NCI-H1105 treated with DMSO at 0.1 percent for 48 hours (cell line): ENCODE measurements at regions not wholly inside any gene's neighbourhood (a gene's known extent, or its start where the extent isn't known, plus 50 kb on each side); places are given as distances from the start of the nearest gene placed in this dataset.

Experiments used
- DNase-seq: peaks from one replicate; lab custom pipeline; 2025; lab: John Stamatoyannopoulos, UW

DNA sequence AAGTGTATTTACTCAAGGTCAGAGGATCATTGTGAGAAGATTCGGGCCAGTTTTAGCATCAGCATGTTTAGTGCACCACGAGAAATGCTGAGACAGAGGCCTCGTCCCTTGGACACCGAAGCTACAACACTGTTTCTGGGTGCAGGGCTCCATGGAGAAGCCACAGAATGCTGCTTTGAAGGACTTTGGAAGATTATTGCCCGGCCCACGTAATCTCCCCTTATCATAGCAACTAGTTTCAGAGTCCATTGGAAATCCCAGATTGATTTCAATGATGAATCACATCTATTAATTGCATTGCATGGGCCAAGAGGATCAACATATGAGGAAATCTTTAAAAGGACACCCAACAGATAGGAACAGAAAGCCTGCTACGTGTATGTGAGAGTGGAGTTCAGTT, 156.0 kb downstream of the MAF start:
- no peak for DNase-seq

DNA sequence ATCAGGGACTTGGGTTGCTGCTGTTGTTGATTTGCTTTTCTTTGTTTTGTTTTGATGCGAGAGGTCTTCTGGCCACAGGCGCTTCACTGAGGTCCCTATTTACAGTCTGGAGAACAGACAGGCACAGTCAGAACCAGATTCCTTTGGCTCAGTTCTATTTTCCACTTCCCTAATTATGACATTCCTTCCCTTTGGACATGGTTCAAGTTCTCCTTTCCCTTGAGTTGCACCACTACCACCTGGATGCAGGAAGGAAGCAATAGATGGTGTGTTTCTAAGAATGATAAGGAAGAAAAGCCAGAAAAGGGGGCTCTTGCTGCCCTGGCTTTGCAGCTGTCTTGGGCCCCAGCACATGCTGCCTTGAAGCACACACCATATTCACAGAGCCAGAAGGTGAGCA, 160.6 kb downstream of the MAF start:
- no peak for DNase-seq

GRCh38 chr16:79437764-79438751, 162.5 kb downstream of the MAF start:
- no peak for DNase-seq

DNA sequence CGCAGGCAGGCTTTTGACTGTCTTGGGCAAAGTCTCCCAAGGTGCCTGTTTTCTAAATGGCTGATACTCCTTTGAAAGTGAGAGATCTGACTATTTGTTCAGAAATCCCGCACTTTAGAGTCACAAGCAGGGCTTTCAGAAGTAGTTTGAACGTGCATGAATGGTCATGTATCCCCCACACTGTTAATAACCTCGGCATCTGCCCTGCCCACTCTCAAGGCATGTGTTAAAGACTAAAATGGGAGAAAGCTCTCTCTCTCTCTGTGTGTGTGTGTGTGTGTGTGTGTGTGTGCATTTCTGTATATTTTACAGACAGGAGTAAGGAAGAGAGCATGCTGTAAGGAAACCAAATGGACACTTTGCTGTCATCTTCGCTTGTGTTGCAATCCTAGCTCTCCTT, 163.7 kb downstream of the MAF start:
- no peak for DNase-seq

GRCh38 chr16:79434771-79435170, 165.8 kb downstream of the MAF start:
- DNase-seq: no peak

- no peak for DNase-seq
These were observed 166.4 kb downstream of the MAF start for GRCh38 chr16:79434092-79434491.

DNA sequence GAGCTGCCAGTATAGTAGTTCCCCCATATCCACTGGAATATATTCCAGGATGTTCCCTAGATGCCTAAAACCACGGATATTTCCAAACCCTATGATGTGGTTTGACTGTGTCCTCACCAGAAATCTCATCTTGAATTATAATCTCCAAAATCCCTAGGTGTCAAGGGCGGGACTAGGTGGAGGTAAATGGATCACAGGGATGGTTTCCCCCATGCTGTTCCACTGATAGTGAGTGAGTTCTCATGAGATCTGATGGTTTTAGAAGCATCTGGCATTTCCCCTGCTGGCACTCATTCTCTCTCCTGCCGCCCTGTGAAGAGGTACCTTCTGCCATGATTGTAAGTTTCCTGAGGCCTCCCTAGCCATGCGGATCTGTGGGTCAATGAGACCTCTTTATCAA, 168.6 kb downstream of the MAF start:
- DNase-seq: no peak

- peak; percentile 80 for DNase-seq
These were observed 170.3 kb downstream of the MAF start for GRCh38 chr16:79430191-79430678.

DNA sequence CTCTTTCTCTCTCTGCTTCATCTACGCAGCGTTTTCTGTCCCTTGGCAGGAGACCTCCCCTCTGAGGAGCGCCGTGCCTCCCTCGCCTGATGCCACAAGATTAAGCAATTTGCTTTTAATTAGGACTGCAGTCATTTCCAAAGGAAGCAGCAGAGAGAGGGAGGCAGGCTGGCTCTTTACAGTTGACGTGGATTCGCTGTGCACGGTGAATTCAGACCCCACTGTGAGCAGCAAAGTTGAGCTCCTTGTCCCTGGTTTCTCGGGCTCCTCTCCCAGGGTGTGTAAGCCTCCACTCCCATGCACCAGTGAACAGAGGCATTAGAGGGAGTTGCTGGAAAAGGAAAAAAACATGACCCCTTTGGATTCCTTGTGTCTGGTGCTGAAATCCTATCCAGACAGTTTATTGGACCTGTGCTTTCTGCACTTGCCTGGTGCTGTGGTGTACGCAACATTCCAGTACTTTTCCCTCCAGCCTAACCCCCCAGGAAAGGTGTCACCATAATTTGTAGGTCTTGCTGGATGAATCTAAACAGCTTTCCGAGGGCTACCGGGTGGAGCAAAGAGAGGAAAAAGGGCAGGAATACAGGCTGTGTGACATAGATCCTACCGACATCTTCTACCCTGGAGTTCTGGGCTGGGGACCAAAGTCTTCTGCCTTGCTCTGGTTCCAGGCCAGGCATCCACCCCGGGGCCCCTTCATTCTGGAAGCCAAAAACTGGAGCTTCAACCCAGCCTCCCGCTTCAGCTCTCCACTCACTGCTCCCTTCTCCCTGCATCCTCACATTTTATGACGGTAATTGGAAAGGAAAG, 171.0 kb downstream of the MAF start:
- no peak for DNase-seq

- DNase-seq: no peak
These were observed 173.9 kb downstream of the MAF start for GRCh38 chr16:79426663-79427062.

DNA sequence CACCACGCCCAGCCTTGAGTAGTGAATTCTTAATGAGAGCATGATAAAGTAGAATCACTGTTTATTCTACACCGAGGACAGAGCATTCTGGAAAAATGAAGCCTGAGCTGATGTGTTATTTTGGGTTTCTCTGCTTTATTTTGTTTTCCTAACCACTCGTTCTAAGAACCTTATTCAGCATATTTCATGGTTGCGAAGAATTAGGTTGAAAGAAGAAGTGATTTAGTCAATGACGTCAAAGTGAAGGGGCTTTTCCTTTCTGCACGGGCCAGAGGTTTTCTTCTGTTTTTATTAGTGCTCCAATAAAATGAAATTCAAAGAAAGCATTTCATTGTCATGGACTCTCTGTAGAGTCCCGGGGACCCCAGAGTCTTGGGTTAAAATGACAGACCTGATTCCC, 178.5 kb downstream of the MAF start:
- DNase-seq: no peak

- DNase-seq: no peak
These were observed 179.4 kb downstream of the MAF start for GRCh38 chr16:79421126-79421525.

GRCh38 chr16:79420493-79420892, 180.0 kb downstream of the MAF start:
- DNase-seq: no peak

DNA sequence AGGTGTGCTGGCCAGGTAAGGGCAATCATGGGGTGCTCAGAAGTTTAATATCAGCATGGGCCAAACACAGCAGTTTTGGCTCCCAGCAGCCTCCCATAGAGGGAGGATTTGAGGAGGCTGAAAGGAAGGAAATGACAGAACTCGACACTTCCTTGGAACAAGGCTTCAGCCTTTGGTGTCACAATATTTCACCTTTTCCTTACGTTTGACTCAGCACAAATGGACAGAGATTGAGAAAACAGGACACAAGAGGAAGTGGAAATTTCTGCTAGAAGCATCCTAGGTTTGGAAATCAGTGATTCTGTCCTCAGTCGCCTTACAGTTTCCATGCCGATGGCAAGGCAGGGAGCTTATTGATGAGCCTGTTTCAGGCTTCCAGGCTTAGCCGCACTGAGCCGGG, 181.4 kb downstream of the MAF start:
- no peak for DNase-seq

DNA sequence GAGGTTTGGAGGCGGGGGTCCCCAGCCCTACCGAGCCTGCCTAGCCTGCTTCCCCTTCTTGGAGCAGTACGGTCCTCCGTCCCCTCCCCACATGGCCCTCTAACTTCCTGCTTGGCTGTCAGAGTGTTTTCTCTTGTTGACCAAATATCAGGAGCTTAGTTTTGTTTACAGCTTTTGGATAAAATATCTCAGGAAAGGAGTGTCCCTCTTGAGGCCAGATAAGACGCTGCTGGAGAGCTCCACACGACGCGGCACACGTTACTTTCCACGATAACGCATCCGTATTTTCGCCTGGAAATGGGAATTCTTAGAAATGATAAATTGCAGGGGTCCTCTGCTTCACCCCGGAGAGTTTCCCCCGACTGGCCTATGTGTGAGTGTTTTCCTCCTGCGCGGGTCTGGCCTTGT, 182.9 kb downstream of the MAF start:
- no peak for DNase-seq

GRCh38 chr16:79415983-79416640, 184.4 kb downstream of the MAF start:
- no peak for DNase-seq

DNA sequence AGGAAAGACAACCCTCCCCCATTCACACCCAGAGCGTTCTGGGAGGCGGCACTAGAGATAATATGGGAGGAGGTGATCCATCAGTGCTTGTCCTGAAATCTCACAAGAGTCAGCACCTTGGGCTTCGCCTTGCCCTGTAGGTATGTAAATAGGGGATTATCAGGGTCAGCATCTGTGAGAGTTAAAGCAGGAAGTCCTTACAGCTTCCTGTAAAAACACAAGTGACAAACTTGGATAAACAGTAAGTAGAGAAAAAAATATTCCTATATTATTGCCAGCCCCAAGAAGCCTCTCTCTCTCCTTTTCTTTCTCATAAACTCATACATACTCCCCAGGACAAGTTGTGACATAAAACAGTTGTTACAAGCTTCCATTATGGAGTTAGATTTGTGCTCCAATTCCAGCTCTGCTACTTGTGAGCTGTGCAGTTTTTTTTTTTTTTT, 187.7 kb downstream of the MAF start:
- DNase-seq: no peak

DNA sequence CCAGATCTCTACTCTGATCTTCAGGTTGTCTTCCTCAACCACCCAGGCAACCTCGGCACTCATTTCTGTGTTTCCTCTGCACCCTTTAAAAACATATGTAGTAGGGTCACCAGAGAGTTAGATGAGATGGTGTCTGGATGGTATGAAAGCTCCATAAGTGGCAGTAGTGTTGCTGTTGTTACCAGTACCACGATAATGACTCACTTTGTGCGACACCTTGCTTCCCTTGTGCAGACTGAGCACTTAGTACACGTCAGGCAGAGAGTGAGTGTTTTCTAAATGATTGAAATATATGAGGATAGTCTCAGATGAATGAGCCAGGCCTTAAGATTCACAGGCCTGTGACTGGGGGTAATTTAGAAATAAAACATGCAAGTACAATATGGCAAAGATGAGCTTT, 188.7 kb downstream of the MAF start:
- no peak for DNase-seq

DNA sequence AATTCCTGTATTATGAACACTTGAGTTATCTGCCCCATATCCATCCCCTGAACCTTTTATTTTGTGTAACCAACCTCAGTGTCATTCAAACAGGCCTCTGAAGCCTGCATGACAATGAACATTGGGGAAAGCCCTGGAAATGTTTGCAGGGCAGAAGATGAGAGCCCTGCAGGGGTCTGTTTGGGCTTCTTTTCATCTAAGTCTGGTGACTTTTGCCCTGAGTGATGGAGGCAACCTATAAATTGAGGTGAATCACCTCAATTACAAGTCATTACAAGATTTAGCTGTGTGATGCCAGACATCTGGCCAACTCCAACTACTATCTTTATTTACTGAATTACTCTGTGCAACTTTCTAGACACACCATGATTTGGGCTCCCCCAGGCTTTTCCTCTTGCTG, 189.2 kb downstream of the MAF start:
- no peak for DNase-seq

DNA sequence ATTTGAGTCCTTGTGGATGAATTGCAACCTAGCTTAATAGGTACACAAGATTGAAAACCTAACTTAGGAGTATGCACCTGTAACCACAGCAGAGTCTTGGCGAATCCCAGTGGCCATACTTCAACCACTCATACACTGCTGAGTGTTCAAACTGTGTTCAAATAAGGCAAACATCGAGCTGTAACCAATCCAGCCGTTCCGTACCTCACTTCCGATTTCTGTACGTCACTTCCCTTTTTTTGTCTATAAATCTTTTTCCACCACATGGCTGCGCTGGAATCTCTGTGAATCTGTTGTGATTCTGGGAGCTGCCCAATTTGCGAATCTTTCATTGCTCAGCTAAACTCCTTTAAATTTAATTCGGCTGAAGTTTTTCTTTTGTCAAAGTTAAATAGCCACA, 190.6 kb downstream of the MAF start:
- DNase-seq: no peak

GRCh38 chr16:79408355-79408754, 192.2 kb downstream of the MAF start:
- DNase-seq: no peak

GRCh38 chr16:79407461-79408135, 192.9 kb downstream of the MAF start:
- DNase-seq: no peak
